ENCODE measurements at regions not wholly inside any gene's neighbourhood (a gene's known extent, or its start where the extent isn't known, plus 50 kb on each side); places are given as distances from the start of the nearest gene placed in this dataset.
"Not testable (repeated sequence)": the region's sequence is repeated elsewhere in the genome, so short reads cannot be mapped to it uniquely, and the experiment has no call there.

DNA sequence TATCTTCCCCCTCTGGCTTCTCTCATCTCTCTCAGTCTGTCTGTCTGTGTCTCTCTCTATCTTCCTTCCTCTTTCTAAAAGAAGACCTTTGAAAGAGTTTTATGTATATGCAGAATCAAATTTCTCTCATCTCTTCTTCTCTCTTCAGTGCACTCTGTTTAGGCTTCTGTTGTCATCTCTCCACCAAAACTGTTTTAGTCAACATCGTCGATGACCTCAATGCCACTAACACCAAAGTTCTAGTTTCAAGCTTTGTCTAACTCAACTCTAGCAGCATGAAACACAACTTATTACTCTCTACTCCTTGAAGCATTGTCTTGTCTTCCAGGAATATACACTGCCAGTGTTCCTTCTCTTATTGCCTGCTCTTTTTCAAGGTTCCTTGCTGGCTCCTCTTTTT, 163.9 kb downstream of the POTEC start:
- TF ChIP-seq POLR2A (IDR thresholded peaks at IDR 0.05), result not testable (repeated sequence)
- TF ChIP-seq, protein P1, sequence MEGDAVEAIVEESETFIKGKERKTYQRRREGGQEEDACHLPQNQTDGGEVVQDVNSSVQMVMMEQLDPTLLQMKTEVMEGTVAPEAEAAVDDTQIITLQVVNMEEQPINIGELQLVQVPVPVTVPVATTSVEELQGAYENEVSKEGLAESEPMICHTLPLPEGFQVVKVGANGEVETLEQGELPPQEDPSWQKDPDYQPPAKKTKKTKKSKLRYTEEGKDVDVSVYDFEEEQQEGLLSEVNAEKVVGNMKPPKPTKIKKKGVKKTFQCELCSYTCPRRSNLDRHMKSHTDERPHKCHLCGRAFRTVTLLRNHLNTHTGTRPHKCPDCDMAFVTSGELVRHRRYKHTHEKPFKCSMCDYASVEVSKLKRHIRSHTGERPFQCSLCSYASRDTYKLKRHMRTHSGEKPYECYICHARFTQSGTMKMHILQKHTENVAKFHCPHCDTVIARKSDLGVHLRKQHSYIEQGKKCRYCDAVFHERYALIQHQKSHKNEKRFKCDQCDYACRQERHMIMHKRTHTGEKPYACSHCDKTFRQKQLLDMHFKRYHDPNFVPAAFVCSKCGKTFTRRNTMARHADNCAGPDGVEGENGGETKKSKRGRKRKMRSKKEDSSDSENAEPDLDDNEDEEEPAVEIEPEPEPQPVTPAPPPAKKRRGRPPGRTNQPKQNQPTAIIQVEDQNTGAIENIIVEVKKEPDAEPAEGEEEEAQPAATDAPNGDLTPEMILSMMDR (IDR thresholded peaks at IDR 0.05), result not testable (repeated sequence)
